Neural cell (in vitro differentiated cells): ENCODE measurements at regions not wholly inside any gene's neighbourhood (a gene's known extent, or its start where the extent isn't known, plus 50 kb on each side); places are given as distances from the start of the nearest gene placed in this dataset.

Experiments used
- EP300 ChIP-seq: fragments of 450-650 bp; conservative IDR thresholded peaks from 2 replicates; pipeline ENCODE4 v1.6.1; 2014; ENCODE audit warnings: antibody characterized with exemption, mild to moderate bottlenecking, moderate library complexity; ENCODE audit not compliant: poor library complexity, severe bottlenecking
- RAD21 ChIP-seq: fragments of 450-650 bp; conservative IDR thresholded peaks from 2 replicates; pipeline ENCODE4 v1.6.1; 2014; ENCODE audit warnings: antibody characterized with exemption, mild to moderate bottlenecking, moderate library complexity
- TAF1 ChIP-seq: IDR thresholded peaks from 2 replicates; pipeline ENCODE4 v1.6.1; 2012; ENCODE audit warnings: low read depth
- TF ChIP-seq, protein P1 (sequence below): fragments of 450-650 bp; IDR thresholded peaks from 2 replicates; pipeline ENCODE4 v1.5.1; 2014; ENCODE audit warnings: antibody characterized with exemption, mild to moderate bottlenecking, moderate library complexity; ENCODE audit not compliant: poor library complexity, severe bottlenecking

DNA sequence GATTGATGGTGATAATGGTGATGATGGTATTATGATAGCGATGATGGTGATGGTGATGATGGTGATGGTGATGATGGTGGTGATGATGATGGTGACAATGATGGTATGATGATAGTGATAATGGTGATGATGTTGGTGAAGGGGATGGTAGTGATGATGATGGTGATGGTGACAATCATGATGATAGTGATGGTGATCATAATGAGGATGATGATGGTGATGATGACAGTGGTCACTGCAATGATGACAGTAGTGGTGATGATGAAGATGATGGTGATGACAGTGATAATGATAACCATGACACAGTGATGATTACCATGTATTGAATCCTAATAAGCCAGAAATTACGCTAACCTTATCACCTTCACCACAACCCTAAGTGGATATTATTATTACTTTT, 128.2 kb downstream of the SHANK2 start:
- TF ChIP-seq EP300 (no peak), RAD21 (no peak), TAF1 (no peak)
- TF ChIP-seq, protein P1, sequence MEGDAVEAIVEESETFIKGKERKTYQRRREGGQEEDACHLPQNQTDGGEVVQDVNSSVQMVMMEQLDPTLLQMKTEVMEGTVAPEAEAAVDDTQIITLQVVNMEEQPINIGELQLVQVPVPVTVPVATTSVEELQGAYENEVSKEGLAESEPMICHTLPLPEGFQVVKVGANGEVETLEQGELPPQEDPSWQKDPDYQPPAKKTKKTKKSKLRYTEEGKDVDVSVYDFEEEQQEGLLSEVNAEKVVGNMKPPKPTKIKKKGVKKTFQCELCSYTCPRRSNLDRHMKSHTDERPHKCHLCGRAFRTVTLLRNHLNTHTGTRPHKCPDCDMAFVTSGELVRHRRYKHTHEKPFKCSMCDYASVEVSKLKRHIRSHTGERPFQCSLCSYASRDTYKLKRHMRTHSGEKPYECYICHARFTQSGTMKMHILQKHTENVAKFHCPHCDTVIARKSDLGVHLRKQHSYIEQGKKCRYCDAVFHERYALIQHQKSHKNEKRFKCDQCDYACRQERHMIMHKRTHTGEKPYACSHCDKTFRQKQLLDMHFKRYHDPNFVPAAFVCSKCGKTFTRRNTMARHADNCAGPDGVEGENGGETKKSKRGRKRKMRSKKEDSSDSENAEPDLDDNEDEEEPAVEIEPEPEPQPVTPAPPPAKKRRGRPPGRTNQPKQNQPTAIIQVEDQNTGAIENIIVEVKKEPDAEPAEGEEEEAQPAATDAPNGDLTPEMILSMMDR: no peak
